Activated B cell treated with CpG ODN at 0.5 μM for 24 hours (primary cell): ENCODE measurements at regions not wholly inside any gene's neighbourhood (a gene's known extent, or its start where the extent isn't known, plus 50 kb on each side); places are given as distances from the start of the nearest gene placed in this dataset.

Source experiments
- ATAC-seq: fragments of 200-7000 bp; cut with Tn5 transposase; one replicate; pipeline ENCODE4 v1.10.0; 2021; ENCODE audit warnings: low read depth, mild to moderate bottlenecking, moderate library complexity
- CTCF ChIA-PET: fragments of 350-600 bp; sonication (Branson Sonifier 250); formaldehyde crosslinking; loops from one replicate; lab custom pipeline; 2021; ENCODE audit warnings: antibody characterized with exemption; lab: Charles Lee
- POLR2A ChIA-PET: fragments of 350-600 bp; sonication (Branson Sonifier 250); formaldehyde crosslinking; loops from one replicate; lab custom pipeline; 2021; ENCODE audit warnings: antibody characterized with exemption; lab: Charles Lee
- DNase-seq: peaks from one replicate; pipeline ENCODE4 v3.0.0; 2022
- H3K27ac Mint-ChIP-seq: one replicate; pipeline ENCODE4 v1.8.0; 2020; ENCODE audit warnings: mixed read lengths
- H3K27me3 Mint-ChIP-seq: one replicate; pipeline ENCODE4 v1.8.0; 2021; ENCODE audit warnings: mixed read lengths
- H3K36me3 Mint-ChIP-seq: one replicate; pipeline ENCODE4 v1.8.0; 2021; ENCODE audit warnings: low read depth, mixed read lengths
- H3K4me1 Mint-ChIP-seq: one replicate; pipeline ENCODE4 v1.8.0; 2021; ENCODE audit warnings: mixed read lengths
- H3K4me3 Mint-ChIP-seq: one replicate; pipeline ENCODE4 v1.8.0; 2020; ENCODE audit warnings: mild to moderate bottlenecking, mixed read lengths
- H3K9me3 Mint-ChIP-seq: one replicate; pipeline ENCODE4 v1.8.0; 2020; ENCODE audit warnings: mixed read lengths
- CTCF ChIP-seq: fragments of 200-600 bp; IDR thresholded peaks from one replicate; pipeline ENCODE4 v1.8.0; 2022; ENCODE audit warnings: antibody characterized with exemption, mild to moderate bottlenecking
- intact Hi-C: fragments of 100-400 bp; cut with micrococcal nuclease; formaldehyde crosslinking; loops from one replicate; pipeline ENCODE4 v1.15.1; 2024

- no peaks in the 10 kb centered on the region for H3K4me1 Mint-ChIP-seq
- DNase-seq, result no peak
- H3K27me3 Mint-ChIP-seq, result no peaks in the 10 kb centered on the region
- no peak overlapping the region for H3K27ac Mint-ChIP-seq
- no peak for ATAC-seq
- ChIA-PET CTCF (no interaction called here), POLR2A (no interaction called here)
- no peak overlapping the region for H3K4me3 Mint-ChIP-seq
- intact Hi-C loops, result no loop called here
- no peak for TF ChIP-seq CTCF
- peaks cover 2% of the 10 kb centered on the region for H3K36me3 Mint-ChIP-seq
- H3K9me3 Mint-ChIP-seq, result no peaks in the 10 kb centered on the region
Observed at GRCh38 chr20:40913224-40914185, 115.1 kb upstream of the TOP1 start.

GRCh38 chr20:40915756-40916155, 112.9 kb upstream of the TOP1 start:
- ChIA-PET POLR2A (no interaction called here), CTCF (no interaction called here)
- Mint-ChIP-seq H3K36me3 (peaks cover 2% of the 10 kb centered on the region), H3K27me3 (no peaks in the 10 kb centered on the region), H3K4me1 (no peaks in the 10 kb centered on the region), H3K9me3 (no peaks in the 10 kb centered on the region), H3K4me3 (no peak overlapping the region), H3K27ac (no peak overlapping the region)
- no peak for TF ChIP-seq CTCF
- DNase-seq (no peak), ATAC-seq (no peak)
- intact Hi-C loops, result no loop called here

- POLR2A ChIA-PET, result no interaction called here
- ATAC-seq, result no peak
Observed at GRCh38 chr20:40916276-40916675, 112.3 kb upstream of the TOP1 start.

GRCh38 chr20:40920291-40920690, 108.3 kb upstream of the TOP1 start:
- H3K27me3 Mint-ChIP-seq, result no peaks in the 10 kb centered on the region
- no peaks in the 10 kb centered on the region for H3K4me1 Mint-ChIP-seq
- intact Hi-C loops, result no loop called here
- TF ChIP-seq CTCF, result no peak
- ATAC-seq (no peak), DNase-seq (no peak)
- POLR2A ChIA-PET, result no interaction called here
- H3K4me3 Mint-ChIP-seq, result no peak overlapping the region
- peaks cover 2% of the 10 kb centered on the region for H3K36me3 Mint-ChIP-seq
- CTCF ChIA-PET, result no interaction called here
- H3K9me3 Mint-ChIP-seq, result no peaks in the 10 kb centered on the region
- H3K27ac Mint-ChIP-seq, result no peak overlapping the region

More at GRCh38 chr20:40916276-40916675, 112.3 kb upstream of the TOP1 start:
- H3K27ac Mint-ChIP-seq, result no peak overlapping the region
- H3K36me3 Mint-ChIP-seq, result peaks cover 2% of the 10 kb centered on the region
- no peaks in the 10 kb centered on the region for H3K27me3 Mint-ChIP-seq
- no peaks in the 10 kb centered on the region for H3K4me1 Mint-ChIP-seq
- intact Hi-C loops, result no loop called here
- no peak for TF ChIP-seq CTCF
- H3K4me3 Mint-ChIP-seq, result no peak overlapping the region
- no peaks in the 10 kb centered on the region for H3K9me3 Mint-ChIP-seq
- DNase-seq, result no peak
- CTCF ChIA-PET, result no interaction called here

- no peak overlapping the region for H3K4me3 Mint-ChIP-seq
- H3K27me3 Mint-ChIP-seq, result no peaks in the 10 kb centered on the region
- CTCF ChIA-PET, result no interaction called here
- H3K4me1 Mint-ChIP-seq, result peaks cover 15% of the 10 kb centered on the region
- POLR2A ChIA-PET, result no interaction called here
- intact Hi-C loops, result no loop called here
- ATAC-seq (no peak), DNase-seq (no peak)
- no peaks in the 10 kb centered on the region for H3K9me3 Mint-ChIP-seq
- TF ChIP-seq CTCF, result no peak
- H3K36me3 Mint-ChIP-seq, result no peaks in the 10 kb centered on the region
- H3K27ac Mint-ChIP-seq, result no peak overlapping the region
Observed at GRCh38 chr20:40922865-40923264, 105.8 kb upstream of the TOP1 start.
